Fibroblast of lung (primary cell): ENCODE measurements at regions not wholly inside any gene's neighbourhood (a gene's known extent, or its start where the extent isn't known, plus 50 kb on each side); places are given as distances from the start of the nearest gene placed in this dataset.
A peak's percentile ranks its signal among the peaks of the same experiment; 100 is the strongest.

Experiments used
- DNase-seq, 2 donors: peaks; one replicate each; pipeline versions ENCODE4 v3.0.0 to v3.0.0-alpha.2; 2010; ENCODE audit warnings: low read depth in 2 of 2
- H2AFZ ChIP-seq: 2 replicates; pipeline ENCODE4 v1.5.1; 2012; ENCODE audit warnings: low read length, control low read depth, inconsistent platforms
- H3K27ac ChIP-seq: 2 replicates; pipeline ENCODE4 v1.5.1; 2011; ENCODE audit warnings: low read length, control low read depth; ENCODE audit not compliant: insufficient read depth
- H3K27me3 ChIP-seq: 2 replicates; pipeline ENCODE4 v1.5.1; 2011; ENCODE audit warnings: mild to moderate bottlenecking, low read length; ENCODE audit not compliant: control insufficient read depth, insufficient read depth
- H3K36me3 ChIP-seq: 2 replicates; pipeline ENCODE4 v1.5.1; 2011; ENCODE audit warnings: low read length; ENCODE audit not compliant: control insufficient read depth, insufficient read depth
- H3K4me1 ChIP-seq: 2 replicates; pipeline ENCODE4 v1.5.1; 2011; ENCODE audit warnings: low read length; ENCODE audit not compliant: control insufficient read depth, insufficient read depth; ENCODE audit errors: extremely low read depth
- H3K4me2 ChIP-seq: 2 replicates; pipeline ENCODE4 v1.5.1; 2011; ENCODE audit warnings: low read length, control low read depth; ENCODE audit not compliant: insufficient read depth; ENCODE audit errors: extremely low read depth
- H3K4me3 ChIP-seq, 4 experiments: fragments of 200-600 bp in 1 of 4; sonication (generic) in 1 of 4; replicated peaks in 1 of 4; 2 replicates each; pipeline ENCODE4 v1.5.1; 2011 to 2016; ENCODE audit warnings: low read length in 4 of 4, low read depth in 3 of 4, mild to moderate bottlenecking in 3 of 4, control low read depth in 2 of 4, inconsistent platforms in 1 of 4, mixed read lengths in 1 of 4; ENCODE audit not compliant: insufficient read depth in 1 of 4; ENCODE audit errors: control extremely low read depth in 1 of 4
- H3K79me2 ChIP-seq: 2 replicates; pipeline ENCODE4 v1.5.1; 2012; ENCODE audit warnings: mild to moderate bottlenecking, low read length, inconsistent platforms; ENCODE audit not compliant: control insufficient read depth, insufficient read depth
- H3K9ac ChIP-seq: 2 replicates; pipeline ENCODE4 v1.5.1; 2011; ENCODE audit warnings: mild to moderate bottlenecking, low read length, control low read depth; ENCODE audit not compliant: insufficient read depth
- H3K9me3 ChIP-seq: 2 replicates; pipeline ENCODE4 v1.5.1; 2012; ENCODE audit warnings: low read depth, low read length; ENCODE audit not compliant: control insufficient read depth, insufficient read depth
- H4K20me1 ChIP-seq: 2 replicates; pipeline ENCODE4 v1.5.1; 2011; ENCODE audit warnings: low read length; ENCODE audit not compliant: control insufficient read depth, insufficient read depth; ENCODE audit errors: extremely low read depth
- CTCF ChIP-seq, 2 donors: IDR thresholded peaks in 1 of 2; conservative IDR thresholded peaks in 1 of 2; 1 replicate in 1 of 2; 2 replicates in 1 of 2; pipeline ENCODE4 v1.5.1; 2011 to 2012; ENCODE audit warnings: low read length in 2 of 2, control low read depth in 1 of 2, inconsistent platforms in 1 of 2, low read depth in 1 of 2, mild to moderate bottlenecking in 1 of 2
- EZH2 ChIP-seq: IDR thresholded peaks from 2 replicates; pipeline ENCODE4 v1.5.1; 2012; ENCODE audit warnings: low read length, control low read depth, mild to moderate bottlenecking; ENCODE audit errors: missing control alignments

DNA sequence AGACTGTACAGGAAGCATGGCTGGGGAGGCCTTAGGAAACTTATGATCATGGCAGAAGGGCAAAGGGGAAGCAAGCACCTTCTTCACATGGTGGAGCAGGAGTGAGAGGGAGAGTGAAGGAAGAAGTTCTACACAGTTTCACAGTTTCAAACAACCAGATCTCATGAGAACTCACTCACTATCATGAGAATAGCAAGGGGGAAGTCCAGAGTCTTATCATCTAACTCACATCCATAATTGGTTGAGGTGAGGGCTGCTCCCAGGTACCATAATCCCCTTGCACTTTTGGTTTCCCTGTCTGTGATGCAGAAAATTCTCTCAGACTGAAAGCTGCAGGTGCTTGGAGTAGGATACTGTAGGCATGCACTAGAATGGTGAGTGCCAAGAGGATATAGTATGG is 233.8 kb upstream of the CPEB2 start:
- no peak overlapping the region for H3K4me2 ChIP-seq
- no peak overlapping the region for H2AFZ ChIP-seq

DNA sequence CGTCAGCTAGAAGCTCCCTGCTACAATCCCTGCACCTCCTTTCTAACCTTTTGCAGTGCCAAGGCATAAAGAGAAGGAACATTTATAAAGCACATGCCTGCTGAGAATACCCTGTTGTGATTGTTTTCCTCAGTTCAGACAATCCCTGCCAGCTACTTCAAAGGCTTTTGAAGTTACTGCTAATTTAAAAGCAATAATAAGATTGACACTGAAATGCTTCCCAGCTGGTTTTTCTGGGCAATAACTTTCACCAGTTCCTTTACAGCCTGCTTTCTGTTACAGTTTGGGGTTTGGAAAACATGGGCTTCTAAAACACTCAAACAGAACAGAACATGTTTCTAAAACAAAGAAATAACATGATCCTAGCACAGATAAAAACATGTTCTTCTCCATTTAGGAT is 232.3 kb upstream of the CPEB2 start:
- Histone ChIP-seq H3K36me3 (no peaks in the 10 kb centered on the region), H3K27me3 (no peaks in the 10 kb centered on the region), H3K4me3 (no peak overlapping the region), H3K4me2 (no peak overlapping the region), H3K4me1 (no peaks in the 10 kb centered on the region), H3K9me3 (no peaks in the 10 kb centered on the region), H2AFZ (no peak overlapping the region), H3K9ac (no peak overlapping the region), H3K27ac (no peak overlapping the region), H4K20me1 (no peaks in the 10 kb centered on the region), H3K79me2 (no peaks in the 10 kb centered on the region)
- no peak for TF ChIP-seq CTCF (conservative IDR thresholded peaks at IDR 0.05 in 1 of 2, IDR thresholded peaks at IDR 0.05 in 1 of 2; ENCODE audit: low read depth in 1 of 2, low read length in 2 of 2)
- no peak for TF ChIP-seq EZH2
- no peak for DNase-seq

More for the DNA sequence above, 233.8 kb upstream of the CPEB2 start:
- Histone ChIP-seq H3K4me3 (no peak overlapping the region), H3K79me2 (no peaks in the 10 kb centered on the region), H3K27me3 (no peaks in the 10 kb centered on the region), H3K4me1 (no peaks in the 10 kb centered on the region), H4K20me1 (no peaks in the 10 kb centered on the region), H3K9ac (no peak overlapping the region), H3K27ac (no peak overlapping the region), H3K36me3 (no peaks in the 10 kb centered on the region), H3K9me3 (no peaks in the 10 kb centered on the region)
- TF ChIP-seq EZH2 (no peak), CTCF (conservative IDR thresholded peaks at IDR 0.05 in 1 of 2, IDR thresholded peaks at IDR 0.05 in 1 of 2; ENCODE audit: low read depth in 1 of 2, low read length in 2 of 2) (no peak)
- no peak for DNase-seq

DNA sequence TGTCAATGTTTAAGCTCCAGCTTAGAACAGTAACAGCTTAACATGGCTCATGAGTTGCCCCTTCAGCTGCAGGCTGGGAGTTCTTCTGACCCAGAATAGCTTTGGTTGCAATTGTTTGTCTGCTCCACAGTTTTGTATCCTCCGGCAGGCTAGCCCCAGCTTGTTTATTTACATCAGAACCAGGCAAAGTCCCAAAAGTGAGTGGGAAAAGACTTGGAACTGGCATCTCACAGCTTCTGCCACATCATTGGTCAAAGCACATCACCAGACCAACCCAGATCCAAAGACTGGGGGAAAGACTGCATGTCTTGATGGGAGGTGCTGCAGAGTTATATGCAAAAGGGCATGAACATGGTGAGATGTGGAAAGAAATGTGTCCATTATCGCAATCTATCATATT is 231.2 kb upstream of the CPEB2 start:
- no peaks in the 10 kb centered on the region for H3K4me1 ChIP-seq
- H2AFZ ChIP-seq = no peak overlapping the region
- H3K4me2 ChIP-seq = no peak overlapping the region
- no peak overlapping the region for H3K4me3 ChIP-seq
- H3K9ac ChIP-seq = no peak overlapping the region
- no peaks in the 10 kb centered on the region for H3K27me3 ChIP-seq
- H4K20me1 ChIP-seq = no peaks in the 10 kb centered on the region
- TF ChIP-seq CTCF (conservative IDR thresholded peaks at IDR 0.05 in 1 of 2, IDR thresholded peaks at IDR 0.05 in 1 of 2; ENCODE audit: low read depth in 1 of 2, low read length in 2 of 2) (no peak), EZH2 (no peak)
- no peaks in the 10 kb centered on the region for H3K9me3 ChIP-seq
- no peak overlapping the region for H3K27ac ChIP-seq
- DNase-seq = peak in 1 of 2 donors; percentile 87
- H3K36me3 ChIP-seq = no peaks in the 10 kb centered on the region
- no peaks in the 10 kb centered on the region for H3K79me2 ChIP-seq
